ENCODE measurements at regions not wholly inside any gene's neighbourhood (a gene's known extent, or its start where the extent isn't known, plus 50 kb on each side); places are given as distances from the start of the nearest gene placed in this dataset.

DNA sequence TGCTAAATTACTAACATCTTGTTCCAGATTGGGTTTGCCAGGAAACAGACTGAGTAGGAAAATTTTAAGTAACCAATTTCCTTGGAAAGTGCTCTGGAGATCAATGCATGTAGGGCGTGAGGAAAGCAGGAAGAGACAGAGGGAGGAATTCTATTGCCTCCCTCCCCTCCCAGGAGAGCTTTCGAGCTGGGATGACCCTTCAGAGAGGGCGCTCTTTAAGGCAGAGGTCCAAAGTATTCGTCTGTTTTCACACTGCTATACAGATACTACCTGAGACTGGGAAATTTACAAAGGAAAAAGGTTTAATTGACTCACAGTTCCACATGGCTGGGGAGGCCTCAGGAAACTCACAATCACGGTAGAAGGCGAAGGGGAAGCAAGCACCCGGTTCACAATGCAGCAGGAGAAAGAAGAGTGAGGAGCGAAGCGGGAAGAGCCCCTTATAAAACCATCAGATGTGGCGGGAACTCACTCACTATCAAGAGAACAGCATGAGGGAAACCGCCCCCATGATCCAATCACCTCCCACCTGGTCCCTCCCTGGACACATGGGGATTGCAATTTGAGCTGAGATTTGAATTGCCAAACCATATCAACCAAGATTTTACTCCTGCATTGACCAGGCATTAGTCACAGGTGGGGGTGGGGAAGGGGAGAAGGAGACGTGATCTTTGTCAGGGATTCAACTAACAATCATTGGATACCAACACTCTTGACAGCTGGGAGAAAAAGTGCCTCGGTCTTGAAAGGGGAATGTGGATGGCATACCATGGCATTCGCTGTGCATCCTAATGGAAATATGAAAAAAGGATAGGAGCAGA, 63.8 kb downstream of the SLITRK2 start:
- H3K4me3 ChIP-seq (ENCODE audit: low read depth, low read length): no peak overlapping the region
- no peak for TF ChIP-seq POLR2A (IDR thresholded peaks at IDR 0.05; ENCODE audit: extremely low read depth, insufficient read length)
- no peak for TF ChIP-seq MYC (IDR thresholded peaks at IDR 0.05; ENCODE audit: low read depth, low read length)
- TF ChIP-seq, protein P1, sequence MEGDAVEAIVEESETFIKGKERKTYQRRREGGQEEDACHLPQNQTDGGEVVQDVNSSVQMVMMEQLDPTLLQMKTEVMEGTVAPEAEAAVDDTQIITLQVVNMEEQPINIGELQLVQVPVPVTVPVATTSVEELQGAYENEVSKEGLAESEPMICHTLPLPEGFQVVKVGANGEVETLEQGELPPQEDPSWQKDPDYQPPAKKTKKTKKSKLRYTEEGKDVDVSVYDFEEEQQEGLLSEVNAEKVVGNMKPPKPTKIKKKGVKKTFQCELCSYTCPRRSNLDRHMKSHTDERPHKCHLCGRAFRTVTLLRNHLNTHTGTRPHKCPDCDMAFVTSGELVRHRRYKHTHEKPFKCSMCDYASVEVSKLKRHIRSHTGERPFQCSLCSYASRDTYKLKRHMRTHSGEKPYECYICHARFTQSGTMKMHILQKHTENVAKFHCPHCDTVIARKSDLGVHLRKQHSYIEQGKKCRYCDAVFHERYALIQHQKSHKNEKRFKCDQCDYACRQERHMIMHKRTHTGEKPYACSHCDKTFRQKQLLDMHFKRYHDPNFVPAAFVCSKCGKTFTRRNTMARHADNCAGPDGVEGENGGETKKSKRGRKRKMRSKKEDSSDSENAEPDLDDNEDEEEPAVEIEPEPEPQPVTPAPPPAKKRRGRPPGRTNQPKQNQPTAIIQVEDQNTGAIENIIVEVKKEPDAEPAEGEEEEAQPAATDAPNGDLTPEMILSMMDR (IDR thresholded peaks at IDR 0.05; ENCODE audit: low read depth, low read length): no peak
- TF ChIP-seq, protein P2, sequence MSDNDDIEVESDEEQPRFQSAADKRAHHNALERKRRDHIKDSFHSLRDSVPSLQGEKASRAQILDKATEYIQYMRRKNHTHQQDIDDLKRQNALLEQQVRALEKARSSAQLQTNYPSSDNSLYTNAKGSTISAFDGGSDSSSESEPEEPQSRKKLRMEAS (IDR thresholded peaks at IDR 0.05; ENCODE audit: low read depth, low read length): no peak
- no peak for DNase-seq (ENCODE audit: low read depth)

DNA sequence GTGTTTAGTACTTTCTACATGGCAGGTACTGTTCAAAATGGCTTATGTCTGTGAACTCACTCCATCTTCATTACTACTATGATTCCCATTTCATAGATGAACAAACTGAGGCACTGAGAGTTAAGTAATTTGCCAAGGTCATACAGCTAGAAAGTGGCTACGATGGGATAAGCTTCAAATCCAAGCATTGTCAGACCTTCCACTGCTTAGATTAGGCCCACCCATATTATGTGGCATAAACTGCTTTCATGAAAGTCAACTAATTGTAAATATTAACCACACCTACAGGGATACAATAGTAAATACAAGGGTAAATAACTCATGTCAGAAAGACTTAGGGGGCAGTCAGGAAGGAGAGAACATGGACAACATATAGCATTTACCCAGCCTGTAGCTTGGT, 68.8 kb downstream of the SLITRK2 start:
- no peak for TF ChIP-seq MYC (IDR thresholded peaks at IDR 0.05; ENCODE audit: low read depth, low read length)
- TF ChIP-seq, protein P1 (IDR thresholded peaks at IDR 0.05; ENCODE audit: low read depth, low read length): no peak
- TF ChIP-seq, protein P2 (IDR thresholded peaks at IDR 0.05; ENCODE audit: low read depth, low read length): no peak
- no peak for TF ChIP-seq POLR2A (IDR thresholded peaks at IDR 0.05; ENCODE audit: extremely low read depth, insufficient read length)
- DNase-seq (ENCODE audit: low read depth): no peak
- H3K4me3 ChIP-seq (ENCODE audit: low read depth, low read length): no peak overlapping the region

DNA sequence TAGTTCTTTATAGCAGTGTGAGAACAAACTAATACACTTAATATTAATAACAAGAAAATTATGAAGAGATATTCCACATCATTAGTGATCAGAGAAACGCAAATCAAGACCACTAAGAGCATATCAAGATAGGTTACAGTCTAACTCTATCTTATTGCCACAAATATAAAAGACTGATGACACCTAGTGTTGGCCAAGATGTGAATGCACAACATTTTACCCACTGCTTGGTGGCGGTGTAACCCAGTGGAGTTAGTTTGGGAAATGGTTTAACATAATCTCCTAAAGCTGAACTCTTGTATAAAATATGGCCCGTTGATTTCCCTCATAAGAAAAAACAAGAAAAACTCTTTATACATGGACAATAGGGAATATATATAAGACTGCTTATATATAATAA, 92.4 kb downstream of the SLITRK2 start:
- no peak for DNase-seq (ENCODE audit: low read depth)
- no peak for TF ChIP-seq MYC (IDR thresholded peaks at IDR 0.05; ENCODE audit: low read depth, low read length)
- no peak for TF ChIP-seq POLR2A (IDR thresholded peaks at IDR 0.05; ENCODE audit: extremely low read depth, insufficient read length)
- TF ChIP-seq, protein P1 (IDR thresholded peaks at IDR 0.05; ENCODE audit: low read depth, low read length): no peak
- TF ChIP-seq, protein P2 (IDR thresholded peaks at IDR 0.05; ENCODE audit: low read depth, low read length): no peak
- H3K4me3 ChIP-seq (ENCODE audit: low read depth, low read length): no peak overlapping the region

DNA sequence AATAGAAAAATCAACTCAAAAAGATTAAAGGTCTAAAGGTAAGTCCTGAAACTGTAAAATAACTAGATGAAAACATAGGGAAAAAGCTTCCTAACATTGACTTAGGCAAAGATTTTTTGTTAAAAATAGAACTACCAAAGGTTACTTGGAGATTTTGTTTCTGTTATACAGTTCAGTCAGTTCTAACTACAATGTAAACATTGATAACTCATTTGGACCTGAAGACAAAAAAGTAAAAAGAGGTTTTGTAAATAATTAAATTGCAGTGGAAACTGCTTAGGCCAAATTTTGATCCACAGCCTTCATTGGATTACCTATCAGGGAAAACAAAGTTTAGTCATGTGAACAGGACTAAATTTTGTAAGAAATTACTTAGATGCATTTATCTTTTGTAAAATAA, 101.8 kb downstream of the SLITRK2 start:
- DNase-seq (ENCODE audit: low read depth): no peak
- no peak overlapping the region for H3K4me3 ChIP-seq (ENCODE audit: low read depth, low read length)
- TF ChIP-seq MYC (IDR thresholded peaks at IDR 0.05; ENCODE audit: low read depth, low read length): no peak
- TF ChIP-seq, protein P1 (IDR thresholded peaks at IDR 0.05; ENCODE audit: low read depth, low read length): no peak
- TF ChIP-seq, protein P2 (IDR thresholded peaks at IDR 0.05; ENCODE audit: low read depth, low read length): no peak
- no peak for TF ChIP-seq POLR2A (IDR thresholded peaks at IDR 0.05; ENCODE audit: extremely low read depth, insufficient read length)

DNA sequence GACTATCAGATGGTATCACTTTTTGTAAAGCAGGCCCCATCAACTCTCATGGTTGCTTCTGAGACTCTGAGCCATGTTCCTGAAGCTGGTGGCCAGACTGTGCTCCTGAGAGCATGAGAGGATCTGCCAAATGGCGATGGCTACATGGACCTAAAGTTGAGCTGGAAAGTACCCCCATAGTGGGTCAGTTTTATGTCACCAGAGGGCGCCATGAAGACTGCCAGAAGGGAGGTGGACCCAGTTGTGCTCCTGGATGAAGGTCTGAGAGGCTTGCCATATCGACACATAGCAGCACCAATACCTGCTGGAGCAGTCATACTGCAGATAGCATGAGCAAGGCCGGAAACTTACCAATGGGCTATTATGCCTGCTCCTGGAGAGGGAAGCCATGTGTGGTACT, 105.7 kb downstream of the SLITRK2 start:
- no peak overlapping the region for H3K4me3 ChIP-seq (ENCODE audit: low read depth, low read length)
- DNase-seq (ENCODE audit: low read depth): peak; percentile 4
- TF ChIP-seq MYC (IDR thresholded peaks at IDR 0.05; ENCODE audit: low read depth, low read length) (no peak), POLR2A (IDR thresholded peaks at IDR 0.05; ENCODE audit: extremely low read depth, insufficient read length) (no peak)
- TF ChIP-seq, protein P1 (IDR thresholded peaks at IDR 0.05; ENCODE audit: low read depth, low read length): no peak
- TF ChIP-seq, protein P2 (IDR thresholded peaks at IDR 0.05; ENCODE audit: low read depth, low read length): no peak

All from NB4 (cell line).